ENCODE measurements at regions not wholly inside any gene's neighbourhood (a gene's known extent, or its start where the extent isn't known, plus 50 kb on each side); places are given as distances from the start of the nearest gene placed in this dataset.

DNA sequence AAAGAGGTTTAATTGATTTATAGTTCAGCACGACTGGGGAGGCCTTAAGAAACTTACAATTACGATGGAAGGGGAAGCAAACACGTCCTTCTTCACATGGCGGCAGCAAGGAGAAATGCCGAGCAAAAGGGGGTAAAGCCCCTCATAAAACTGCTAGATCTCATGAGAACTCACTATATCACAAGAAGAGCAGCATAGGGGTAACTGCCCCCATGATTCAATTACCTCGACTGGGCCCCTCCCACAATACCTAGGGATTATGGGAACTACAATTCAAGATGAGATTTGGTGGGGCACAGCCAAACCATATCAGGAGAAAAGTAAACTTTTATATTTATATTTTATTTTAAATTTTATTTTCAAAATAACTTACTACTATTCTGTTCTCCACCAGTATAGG lies 272.0 kb downstream of the MYCN start:
- Histone ChIP-seq H3K4me1 (no peaks in the 10 kb centered on the region), H3K27me3 (no peaks in the 10 kb centered on the region), H3K4me3 (no peak overlapping the region), H3K9me3 (no peaks in the 10 kb centered on the region), H3K36me3 (ENCODE audit: low read depth, missing control alignments) (no peaks in the 10 kb centered on the region), H3K27ac (no peak overlapping the region)
- TF ChIP-seq, protein P1, sequence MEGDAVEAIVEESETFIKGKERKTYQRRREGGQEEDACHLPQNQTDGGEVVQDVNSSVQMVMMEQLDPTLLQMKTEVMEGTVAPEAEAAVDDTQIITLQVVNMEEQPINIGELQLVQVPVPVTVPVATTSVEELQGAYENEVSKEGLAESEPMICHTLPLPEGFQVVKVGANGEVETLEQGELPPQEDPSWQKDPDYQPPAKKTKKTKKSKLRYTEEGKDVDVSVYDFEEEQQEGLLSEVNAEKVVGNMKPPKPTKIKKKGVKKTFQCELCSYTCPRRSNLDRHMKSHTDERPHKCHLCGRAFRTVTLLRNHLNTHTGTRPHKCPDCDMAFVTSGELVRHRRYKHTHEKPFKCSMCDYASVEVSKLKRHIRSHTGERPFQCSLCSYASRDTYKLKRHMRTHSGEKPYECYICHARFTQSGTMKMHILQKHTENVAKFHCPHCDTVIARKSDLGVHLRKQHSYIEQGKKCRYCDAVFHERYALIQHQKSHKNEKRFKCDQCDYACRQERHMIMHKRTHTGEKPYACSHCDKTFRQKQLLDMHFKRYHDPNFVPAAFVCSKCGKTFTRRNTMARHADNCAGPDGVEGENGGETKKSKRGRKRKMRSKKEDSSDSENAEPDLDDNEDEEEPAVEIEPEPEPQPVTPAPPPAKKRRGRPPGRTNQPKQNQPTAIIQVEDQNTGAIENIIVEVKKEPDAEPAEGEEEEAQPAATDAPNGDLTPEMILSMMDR (IDR thresholded peaks at IDR 0.05) = no peak
- no peak for TF ChIP-seq POLR2A (IDR thresholded peaks at IDR 0.05)
- intact Hi-C loops (cut with DNase I; ENCODE audit: low total_unique reads) = no loop called here
- no peak for DNase-seq
- WGBS, 2 donors = 79 to 82% methylated on average over 6 of the region's 6 CpGs

DNA sequence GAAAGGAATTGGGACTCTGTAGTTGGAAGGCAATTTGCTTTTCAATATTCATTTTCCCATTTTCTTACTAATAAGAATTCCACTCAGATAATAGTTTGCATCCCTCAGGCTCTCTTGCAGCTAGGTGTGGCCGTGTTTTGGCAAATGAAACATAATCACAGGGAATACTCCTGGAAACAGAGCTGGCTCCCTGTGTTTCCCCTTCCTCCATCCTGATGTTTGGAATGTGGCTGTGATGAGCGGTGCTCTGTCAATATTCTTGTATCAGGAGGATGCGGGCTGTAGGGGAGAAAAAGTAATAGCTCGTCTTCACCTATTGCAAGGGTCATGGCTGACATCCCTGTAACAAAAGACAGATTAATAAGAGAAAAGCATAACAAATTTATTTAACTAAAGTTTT lies 271.0 kb downstream of the MYCN start:
- H3K27me3 ChIP-seq = no peaks in the 10 kb centered on the region
- intact Hi-C loops (cut with DNase I; ENCODE audit: low total_unique reads) = no loop called here
- no peaks in the 10 kb centered on the region for H3K4me1 ChIP-seq
- no peaks in the 10 kb centered on the region for H3K36me3 ChIP-seq (ENCODE audit: low read depth, missing control alignments)
- H3K4me3 ChIP-seq = no peak overlapping the region
- WGBS, 2 donors = 48 to 80% methylated on average over 4 of the region's 4 CpGs
- TF ChIP-seq, protein P1 (IDR thresholded peaks at IDR 0.05) = no peak
- no peak for TF ChIP-seq POLR2A (IDR thresholded peaks at IDR 0.05)
- no peak for DNase-seq
- no peak overlapping the region for H3K27ac ChIP-seq
- H3K9me3 ChIP-seq = no peaks in the 10 kb centered on the region

DNA sequence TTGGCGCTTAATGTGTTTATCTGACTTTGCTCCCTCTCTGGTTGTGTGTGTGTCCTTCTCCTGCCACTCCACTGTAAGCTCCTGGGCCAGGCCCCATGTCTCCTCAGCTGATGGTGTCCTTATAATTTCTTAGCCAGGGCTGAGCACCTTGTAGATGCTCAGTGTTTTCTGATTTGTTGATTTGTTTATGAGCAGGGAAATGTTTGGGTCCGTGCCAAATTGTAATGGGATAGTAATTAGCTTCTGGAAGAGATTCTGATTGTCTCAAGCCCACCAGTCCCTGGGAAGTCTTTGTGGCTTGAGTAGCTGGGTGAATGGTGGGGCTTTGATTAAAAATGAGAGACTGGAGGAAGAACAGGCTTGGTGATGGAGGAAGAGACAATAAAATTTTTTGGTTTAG lies 270.5 kb downstream of the MYCN start:
- intact Hi-C loops (cut with DNase I; ENCODE audit: low total_unique reads) = no loop called here
- no peaks in the 10 kb centered on the region for H3K36me3 ChIP-seq (ENCODE audit: low read depth, missing control alignments)
- H3K27ac ChIP-seq = no peak overlapping the region
- H3K9me3 ChIP-seq = no peaks in the 10 kb centered on the region
- H3K27me3 ChIP-seq = no peaks in the 10 kb centered on the region
- 88 to 89% methylated on average over 2 of the region's 2 CpGs for WGBS, 2 donors
- DNase-seq = no peak
- H3K4me1 ChIP-seq = no peaks in the 10 kb centered on the region
- no peak overlapping the region for H3K4me3 ChIP-seq
- TF ChIP-seq POLR2A (IDR thresholded peaks at IDR 0.05) = no peak
- TF ChIP-seq, protein P1 (IDR thresholded peaks at IDR 0.05) = no peak

DNA sequence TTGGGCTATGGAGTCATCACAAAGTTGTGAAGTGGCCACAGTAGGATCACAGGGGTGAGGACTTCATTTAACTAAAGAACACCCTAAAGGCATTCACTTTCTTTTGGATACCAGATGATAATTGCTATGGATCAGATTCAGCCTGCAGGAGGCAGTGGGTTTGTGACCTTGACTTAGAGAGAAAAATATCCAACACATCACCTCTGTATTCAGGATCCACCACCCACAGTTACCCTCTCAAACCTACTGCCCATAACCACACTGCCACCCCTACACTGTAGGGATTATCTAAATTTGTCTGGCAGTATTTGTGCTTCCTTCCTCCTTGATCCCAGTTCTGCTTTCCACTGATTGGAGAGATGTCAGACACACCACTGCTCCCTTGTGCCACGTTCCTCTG lies 269.4 kb downstream of the MYCN start:
- WGBS, 2 donors = 65 to 68% methylated on average over 1 of the region's 1 CpG
- Histone ChIP-seq H3K27ac (no peak overlapping the region), H3K4me1 (no peaks in the 10 kb centered on the region), H3K9me3 (no peaks in the 10 kb centered on the region), H3K36me3 (ENCODE audit: low read depth, missing control alignments) (no peaks in the 10 kb centered on the region), H3K4me3 (no peak overlapping the region), H3K27me3 (no peaks in the 10 kb centered on the region)
- intact Hi-C loops (cut with DNase I; ENCODE audit: low total_unique reads) = no loop called here
- DNase-seq = no peak
- TF ChIP-seq, protein P1 (IDR thresholded peaks at IDR 0.05) = no peak
- TF ChIP-seq POLR2A (IDR thresholded peaks at IDR 0.05) = no peak

DNA sequence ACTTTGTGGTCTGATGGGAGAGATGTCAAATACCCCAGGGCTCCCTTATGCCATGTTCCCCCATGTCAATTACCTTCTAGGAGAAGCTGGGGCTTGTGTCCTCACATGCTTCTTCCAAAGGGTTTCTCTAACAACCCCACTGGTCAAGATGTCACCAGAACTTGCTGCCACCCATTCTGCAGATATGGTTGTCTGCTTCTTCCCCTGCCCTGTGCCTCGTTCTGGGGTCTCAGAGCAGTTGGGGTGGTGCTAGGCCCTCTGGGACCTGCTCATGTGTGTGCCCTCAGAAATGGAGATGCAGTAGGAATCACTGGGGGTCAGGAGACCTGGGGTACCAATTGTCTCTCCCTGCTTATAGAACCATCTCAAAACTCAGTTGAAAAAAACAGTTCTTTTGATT lies 268.6 kb downstream of the MYCN start:
- no peaks in the 10 kb centered on the region for H3K36me3 ChIP-seq (ENCODE audit: low read depth, missing control alignments)
- H3K4me1 ChIP-seq = no peaks in the 10 kb centered on the region
- DNase-seq = no peak
- no peak overlapping the region for H3K27ac ChIP-seq
- no peaks in the 10 kb centered on the region for H3K27me3 ChIP-seq
- intact Hi-C loops (cut with DNase I; ENCODE audit: low total_unique reads) = no loop called here
- no peaks in the 10 kb centered on the region for H3K9me3 ChIP-seq
- 100% methylated on average over 1 of the region's 1 CpG for WGBS, 2 donors
- no peak overlapping the region for H3K4me3 ChIP-seq
- TF ChIP-seq POLR2A (IDR thresholded peaks at IDR 0.05) = no peak
- TF ChIP-seq, protein P1 (IDR thresholded peaks at IDR 0.05) = no peak
